Keratinocyte (primary cell): ENCODE measurements at regions not wholly inside any gene's neighbourhood (a gene's known extent, or its start where the extent isn't known, plus 50 kb on each side); places are given as distances from the start of the nearest gene placed in this dataset.

Experiments used
- EZH2 ChIP-seq: IDR thresholded peaks from one replicate; pipeline ENCODE4 v1.6.1; 2012; ENCODE audit warnings: inconsistent platforms, mild to moderate bottlenecking, low read length, moderate library complexity
- TF ChIP-seq, protein P1 (sequence below), 3 experiments: IDR thresholded peaks in 1 of 3; conservative IDR thresholded peaks in 1 of 3; optimal IDR thresholded peaks in 1 of 3; 2 replicates in 2 of 3; 3 replicates in 1 of 3; pipeline versions ENCODE3 to v1.5.1; 2011; ENCODE audit warnings: low read length in 3 of 3, mild to moderate bottlenecking in 3 of 3, moderate library complexity in 2 of 3, control low read depth in 1 of 3, inconsistent platforms in 1 of 3; ENCODE audit not compliant: insufficient read depth in 2 of 3; ENCODE audit errors: extremely low read depth in 1 of 3

DNA sequence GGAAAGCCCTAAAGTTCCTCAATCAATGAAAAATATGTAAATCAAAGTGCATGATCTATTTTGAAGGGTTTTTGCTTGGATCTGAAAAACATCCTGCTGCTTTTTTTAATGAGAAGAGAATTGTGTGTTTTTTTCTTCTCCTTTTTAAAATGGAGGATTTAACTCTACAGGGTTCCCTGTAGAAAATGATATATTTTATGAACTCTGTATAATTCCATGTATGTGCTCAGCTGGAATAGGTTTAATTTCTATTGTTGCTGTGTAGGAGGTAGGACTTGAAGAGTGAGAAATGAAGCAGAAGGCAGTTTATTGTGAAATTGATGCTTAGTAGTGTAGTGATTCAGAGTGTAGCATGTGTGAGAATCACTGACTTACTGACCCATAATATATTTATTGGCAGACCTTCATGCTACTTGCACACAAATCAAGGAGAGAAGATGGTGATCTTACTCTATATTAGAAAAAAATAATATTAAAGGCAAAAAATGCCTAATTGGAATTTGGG, 286.8 kb upstream of the FSTL5 start:
- TF ChIP-seq, protein P1, sequence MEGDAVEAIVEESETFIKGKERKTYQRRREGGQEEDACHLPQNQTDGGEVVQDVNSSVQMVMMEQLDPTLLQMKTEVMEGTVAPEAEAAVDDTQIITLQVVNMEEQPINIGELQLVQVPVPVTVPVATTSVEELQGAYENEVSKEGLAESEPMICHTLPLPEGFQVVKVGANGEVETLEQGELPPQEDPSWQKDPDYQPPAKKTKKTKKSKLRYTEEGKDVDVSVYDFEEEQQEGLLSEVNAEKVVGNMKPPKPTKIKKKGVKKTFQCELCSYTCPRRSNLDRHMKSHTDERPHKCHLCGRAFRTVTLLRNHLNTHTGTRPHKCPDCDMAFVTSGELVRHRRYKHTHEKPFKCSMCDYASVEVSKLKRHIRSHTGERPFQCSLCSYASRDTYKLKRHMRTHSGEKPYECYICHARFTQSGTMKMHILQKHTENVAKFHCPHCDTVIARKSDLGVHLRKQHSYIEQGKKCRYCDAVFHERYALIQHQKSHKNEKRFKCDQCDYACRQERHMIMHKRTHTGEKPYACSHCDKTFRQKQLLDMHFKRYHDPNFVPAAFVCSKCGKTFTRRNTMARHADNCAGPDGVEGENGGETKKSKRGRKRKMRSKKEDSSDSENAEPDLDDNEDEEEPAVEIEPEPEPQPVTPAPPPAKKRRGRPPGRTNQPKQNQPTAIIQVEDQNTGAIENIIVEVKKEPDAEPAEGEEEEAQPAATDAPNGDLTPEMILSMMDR (optimal IDR thresholded peaks at IDR 0.05 in 1 of 3, IDR thresholded peaks at IDR 0.05 in 1 of 3, conservative IDR thresholded peaks at IDR 0.05 in 1 of 3; ENCODE audit: extremely low read depth in 1 of 3, insufficient read depth in 2 of 3, low read length in 3 of 3), result no peak
- no peak for TF ChIP-seq EZH2
